ENCODE measurements at regions not wholly inside any gene's neighbourhood (a gene's known extent, or its start where the extent isn't known, plus 50 kb on each side); places are given as distances from the start of the nearest gene placed in this dataset.

DNA sequence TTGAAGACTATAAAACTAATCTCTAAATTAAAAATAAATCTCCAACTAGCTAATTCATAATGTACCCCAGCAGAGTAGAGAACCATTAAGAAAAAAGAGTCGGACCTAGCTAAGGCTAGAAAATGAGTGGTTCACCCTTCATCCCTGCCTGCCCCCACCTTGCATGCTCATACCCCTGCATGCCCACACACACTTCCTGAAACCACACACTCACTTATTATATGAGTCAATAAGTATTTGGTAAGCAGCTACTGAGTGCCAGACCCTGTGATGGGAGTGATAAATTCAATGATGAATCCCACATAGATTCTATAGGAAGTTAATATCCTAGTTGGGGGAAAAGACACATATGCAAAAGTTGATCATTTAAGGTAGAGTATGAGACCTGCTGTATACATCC is 152.9 kb upstream of the INHBA start (continued):
- TF ChIP-seq FOXK2 (IDR thresholded peaks at IDR 0.05) (no peak), GATAD2B (conservative IDR thresholded peaks at IDR 0.05; ENCODE audit: low read depth) (no peak), HDAC6 (IDR thresholded peaks at IDR 0.05; ENCODE audit: unreplicated experiment) (no peak), IKZF1 (conservative IDR thresholded peaks at IDR 0.05) (no peak), NFXL1 (IDR thresholded peaks at IDR 0.05; ENCODE audit: borderline replicate concordance) (no peak), MYB (IDR thresholded peaks at IDR 0.05; ENCODE audit: borderline replicate concordance, low read depth, low read length) (no peak), ASH2L (IDR thresholded peaks at IDR 0.05; ENCODE audit: borderline replicate concordance, low read depth) (no peak), STAT3 (IDR thresholded peaks at IDR 0.05; ENCODE audit: low read depth, low read length) (no peak), CHD4 (IDR thresholded peaks at IDR 0.05) (no peak)
- TF ChIP-seq, protein P1, sequence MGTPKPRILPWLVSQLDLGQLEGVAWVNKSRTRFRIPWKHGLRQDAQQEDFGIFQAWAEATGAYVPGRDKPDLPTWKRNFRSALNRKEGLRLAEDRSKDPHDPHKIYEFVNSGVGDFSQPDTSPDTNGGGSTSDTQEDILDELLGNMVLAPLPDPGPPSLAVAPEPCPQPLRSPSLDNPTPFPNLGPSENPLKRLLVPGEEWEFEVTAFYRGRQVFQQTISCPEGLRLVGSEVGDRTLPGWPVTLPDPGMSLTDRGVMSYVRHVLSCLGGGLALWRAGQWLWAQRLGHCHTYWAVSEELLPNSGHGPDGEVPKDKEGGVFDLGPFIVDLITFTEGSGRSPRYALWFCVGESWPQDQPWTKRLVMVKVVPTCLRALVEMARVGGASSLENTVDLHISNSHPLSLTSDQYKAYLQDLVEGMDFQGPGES (IDR thresholded peaks at IDR 0.05): no peak

DNA sequence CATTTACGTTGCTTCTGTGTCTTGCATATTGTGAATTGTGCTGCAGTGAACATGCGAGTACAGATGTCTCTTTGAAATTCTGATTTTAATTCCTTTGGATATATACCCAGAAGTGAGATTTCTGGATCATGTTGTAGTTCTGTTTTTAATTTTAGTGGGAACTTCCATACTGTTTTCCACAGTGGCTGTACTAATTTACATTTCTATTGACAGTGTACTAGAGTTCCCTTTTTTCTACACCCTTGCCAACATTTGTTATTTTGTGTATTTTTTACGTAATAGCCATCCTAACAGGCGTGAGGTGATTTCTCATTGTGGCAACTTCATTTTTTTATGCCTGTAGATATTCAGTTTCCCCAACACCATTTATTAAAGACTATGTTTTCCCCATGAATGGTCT is 144.7 kb upstream of the INHBA start:
- ChIA-PET CTCF (no interaction called here), RAD21 (ENCODE audit: unreplicated experiment) (no interaction called here), POLR2A (no interaction called here), SMC1A (ENCODE audit: uncharacterized antibody, unreplicated experiment) (no interaction called here)
- Histone ChIP-seq H2AFZ (ENCODE audit: control insufficient read depth, low read depth, low read length) (no peak overlapping the region), H3K4me1 (ENCODE audit: control insufficient read depth, insufficient read depth, low read length) (no peaks in the 10 kb centered on the region), H3K79me2 (ENCODE audit: control insufficient read depth, insufficient read depth, low read length) (no peaks in the 10 kb centered on the region), H3K27me3 (replicated peaks in 1 of 2; ENCODE audit: control insufficient read depth in 2 of 2, insufficient read depth in 2 of 2, low read length in 1 of 2) (no peaks in the 10 kb centered on the region), H3K27ac (ENCODE audit: control insufficient read depth, insufficient read depth) (no peak overlapping the region), H3K9me3 (replicated peaks; ENCODE audit: control insufficient read depth, insufficient read depth, low read length) (no peaks in the 10 kb centered on the region; the same call in 1 of the 3 replicates), H3K4me2 (ENCODE audit: control insufficient read depth, insufficient read depth) (no peak overlapping the region), H3K9ac (ENCODE audit: control insufficient read depth, insufficient read depth, low read length) (no peak overlapping the region), H4K20me1 (ENCODE audit: control insufficient read depth, insufficient read depth) (no peaks in the 10 kb centered on the region), H3K4me3 (no peak overlapping the region), H3K36me3 (ENCODE audit: control insufficient read depth in 2 of 2, insufficient read depth in 2 of 2, low read length in 1 of 2) (no peaks in the 10 kb centered on the region)
- intact Hi-C loops (cut with micrococcal nuclease; ENCODE audit: unreplicated experiment): no loop called here
- ATAC-seq (no peak), DNase-seq (ENCODE audit: low read depth, low spot score) (no peak), FAIRE-seq (no peak)
- 67% methylated on average over 4 of the region's 4 CpGs for WGBS (ENCODE audit: insufficient coverage, insufficient replicate concordance, low lambda C conversion rate, missing lambda C conversion rate)
- in situ Hi-C loops (cut with MboI): no loop called here
- BruUV-seq (replicated peaks): no TSS peak
- TF ChIP-seq TCF12 (IDR thresholded peaks at IDR 0.05; ENCODE audit: low read depth, low read length): no peak
- TF ChIP-seq HCFC1 (IDR thresholded peaks at IDR 0.05; ENCODE audit: low read length): no peak
- TF ChIP-seq HDGF (IDR thresholded peaks at IDR 0.05): no peak
- TF ChIP-seq, protein P1 (IDR thresholded peaks at IDR 0.05): no peak
- TF ChIP-seq, protein P2, sequence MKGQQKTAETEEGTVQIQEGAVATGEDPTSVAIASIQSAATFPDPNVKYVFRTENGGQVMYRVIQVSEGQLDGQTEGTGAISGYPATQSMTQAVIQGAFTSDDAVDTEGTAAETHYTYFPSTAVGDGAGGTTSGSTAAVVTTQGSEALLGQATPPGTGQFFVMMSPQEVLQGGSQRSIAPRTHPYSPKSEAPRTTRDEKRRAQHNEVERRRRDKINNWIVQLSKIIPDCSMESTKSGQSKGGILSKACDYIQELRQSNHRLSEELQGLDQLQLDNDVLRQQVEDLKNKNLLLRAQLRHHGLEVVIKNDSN (IDR thresholded peaks at IDR 0.05; ENCODE audit: borderline replicate concordance, extremely low read length, insufficient read depth, low read depth, low read length): no peak
- no peak for TF ChIP-seq MTA2 (IDR thresholded peaks at IDR 0.05; ENCODE audit: low read depth)
- TF ChIP-seq HDAC6 (IDR thresholded peaks at IDR 0.05; ENCODE audit: unreplicated experiment): no peak
- TF ChIP-seq SREBF2 (IDR thresholded peaks at IDR 0.05; ENCODE audit: low read length): no peak
- TF ChIP-seq POLR2AphosphoS2 (IDR thresholded peaks at IDR 0.05; ENCODE audit: low read depth, low read length): no peak
- TF ChIP-seq NFYA (IDR thresholded peaks at IDR 0.05; ENCODE audit: borderline replicate concordance, low read depth, low read length): no peak
- TF ChIP-seq, protein P3, sequence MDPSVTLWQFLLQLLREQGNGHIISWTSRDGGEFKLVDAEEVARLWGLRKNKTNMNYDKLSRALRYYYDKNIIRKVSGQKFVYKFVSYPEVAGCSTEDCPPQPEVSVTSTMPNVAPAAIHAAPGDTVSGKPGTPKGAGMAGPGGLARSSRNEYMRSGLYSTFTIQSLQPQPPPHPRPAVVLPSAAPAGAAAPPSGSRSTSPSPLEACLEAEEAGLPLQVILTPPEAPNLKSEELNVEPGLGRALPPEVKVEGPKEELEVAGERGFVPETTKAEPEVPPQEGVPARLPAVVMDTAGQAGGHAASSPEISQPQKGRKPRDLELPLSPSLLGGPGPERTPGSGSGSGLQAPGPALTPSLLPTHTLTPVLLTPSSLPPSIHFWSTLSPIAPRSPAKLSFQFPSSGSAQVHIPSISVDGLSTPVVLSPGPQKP (IDR thresholded peaks at IDR 0.05; ENCODE audit: low read depth, low read length): no peak
- no peak for TF ChIP-seq EED (IDR thresholded peaks at IDR 0.05; ENCODE audit: low read depth)
- TF ChIP-seq, protein P4, sequence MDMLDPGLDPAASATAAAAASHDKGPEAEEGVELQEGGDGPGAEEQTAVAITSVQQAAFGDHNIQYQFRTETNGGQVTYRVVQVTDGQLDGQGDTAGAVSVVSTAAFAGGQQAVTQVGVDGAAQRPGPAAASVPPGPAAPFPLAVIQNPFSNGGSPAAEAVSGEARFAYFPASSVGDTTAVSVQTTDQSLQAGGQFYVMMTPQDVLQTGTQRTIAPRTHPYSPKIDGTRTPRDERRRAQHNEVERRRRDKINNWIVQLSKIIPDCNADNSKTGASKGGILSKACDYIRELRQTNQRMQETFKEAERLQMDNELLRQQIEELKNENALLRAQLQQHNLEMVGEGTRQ (IDR thresholded peaks at IDR 0.05; ENCODE audit: borderline replicate concordance, low read depth, low read length): no peak
- TF ChIP-seq NFXL1 (IDR thresholded peaks at IDR 0.05; ENCODE audit: borderline replicate concordance): no peak
- no peak for TF ChIP-seq IRF4 (IDR thresholded peaks at IDR 0.05; ENCODE audit: low read depth, low read length)
